GM21447 (cell line): ENCODE measurements at regions not wholly inside any gene's neighbourhood (a gene's known extent, or its start where the extent isn't known, plus 50 kb on each side); places are given as distances from the start of the nearest gene placed in this dataset.
"Not testable (repeated sequence)": the region's sequence is repeated elsewhere in the genome, so short reads cannot be mapped to it uniquely, and the experiment has no call there.

Experiments
- ATAC-seq: cut with Tn5 transposase; IDR thresholded peaks from one replicate; pipeline ENCODE4 v1.9.1; 2021; ENCODE audit not compliant: unreplicated experiment

DNA sequence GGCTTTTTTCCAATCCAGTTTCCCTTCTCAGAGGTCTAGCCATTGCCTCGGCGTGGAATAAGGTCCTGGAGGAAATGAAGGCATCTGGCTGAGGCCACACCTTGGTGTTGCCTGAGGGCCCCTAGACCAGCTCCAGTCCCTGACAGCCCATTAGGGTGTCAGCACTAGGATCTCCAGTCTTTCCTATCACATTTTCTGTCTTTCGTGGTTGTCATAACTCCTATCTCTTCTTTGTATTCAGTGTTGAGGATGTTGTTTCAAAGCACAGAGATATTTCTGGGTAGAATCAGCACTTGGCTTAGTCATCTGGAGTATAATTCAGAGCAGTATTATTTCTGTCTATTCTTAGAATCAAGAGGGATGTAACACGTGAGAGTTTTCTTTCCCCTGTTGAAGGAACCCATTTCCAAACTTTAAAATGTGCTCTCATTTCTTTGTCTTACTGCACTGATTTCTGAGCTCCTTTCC, 844.3 kb downstream of the KCNT2 start:
- ATAC-seq = no peak

DNA sequence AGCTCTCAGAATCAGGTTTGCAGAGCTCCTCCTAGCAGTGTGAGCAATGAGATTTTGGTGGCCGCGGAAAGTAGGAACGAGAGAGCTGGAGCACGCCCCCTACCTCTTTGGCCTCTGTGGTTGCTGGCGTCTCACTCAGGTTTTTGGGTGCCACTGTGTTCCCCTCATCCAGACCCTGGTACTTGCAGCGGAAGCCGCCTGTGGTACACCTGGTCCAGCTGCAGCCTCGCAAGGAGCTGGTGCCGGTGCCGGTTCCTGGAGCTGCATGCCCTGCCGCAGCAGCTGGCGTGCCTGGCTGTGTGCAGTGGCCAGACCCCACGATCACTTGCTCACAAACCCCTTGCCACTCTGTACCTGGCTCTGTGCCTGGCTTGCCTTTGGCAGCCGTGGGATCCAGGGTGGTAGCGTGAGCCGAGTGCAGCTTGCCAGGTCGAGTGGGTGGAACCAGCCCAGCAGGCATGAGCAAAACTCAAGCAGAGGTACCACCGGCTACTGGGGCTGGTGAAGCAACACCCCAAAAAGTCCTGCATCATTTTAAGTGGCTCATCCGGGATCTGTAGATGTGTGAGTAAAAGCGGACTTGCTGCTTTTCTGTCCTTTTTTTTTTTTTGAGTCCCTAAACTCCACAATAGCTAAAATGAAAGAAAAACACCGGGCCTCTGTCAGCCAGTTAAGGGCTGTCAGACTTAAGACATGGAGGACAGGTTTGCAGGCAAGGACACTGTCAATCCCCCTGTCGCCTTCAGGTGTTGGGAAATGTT, 844.9 kb downstream of the KCNT2 start:
- ATAC-seq = no peak

DNA sequence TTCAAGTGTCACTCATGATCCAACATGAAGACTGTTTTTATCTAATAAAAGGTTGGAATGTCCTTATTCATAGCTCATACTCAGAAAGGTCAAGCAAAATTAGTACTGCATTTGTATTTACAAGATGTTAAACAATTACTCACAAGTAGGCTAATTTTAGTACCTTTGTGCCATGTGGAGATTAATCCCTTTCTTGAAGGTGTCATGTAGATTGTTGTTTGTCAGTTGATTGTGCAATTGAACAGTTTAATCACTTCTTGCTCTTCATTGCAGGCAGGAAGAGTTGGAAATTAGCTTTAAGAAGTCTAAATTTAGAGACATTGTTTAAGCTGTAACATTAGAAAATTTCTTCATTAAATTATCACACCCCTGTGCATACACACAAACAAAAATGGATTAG, 847.1 kb downstream of the KCNT2 start:
- ATAC-seq = no peak

DNA sequence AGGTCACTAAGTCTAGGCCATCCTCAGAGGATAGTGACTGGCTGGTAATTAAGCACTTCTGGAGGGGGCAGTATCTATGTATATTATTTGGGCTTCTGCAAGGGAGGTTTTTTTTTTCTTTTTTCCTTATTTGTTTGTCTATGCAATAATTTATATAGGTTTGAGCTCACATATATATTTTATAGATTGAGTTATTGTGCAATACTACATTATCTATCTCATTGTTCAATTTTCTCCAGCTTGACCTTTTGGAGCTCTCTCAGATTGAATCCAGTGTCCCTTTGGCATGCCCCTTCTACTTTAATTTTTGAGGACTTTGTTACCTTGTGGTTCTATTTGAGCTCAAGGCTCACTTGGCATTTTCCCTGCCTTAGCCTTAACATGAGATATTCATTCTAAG, 852.1 kb downstream of the KCNT2 start:
- no peak for ATAC-seq

DNA sequence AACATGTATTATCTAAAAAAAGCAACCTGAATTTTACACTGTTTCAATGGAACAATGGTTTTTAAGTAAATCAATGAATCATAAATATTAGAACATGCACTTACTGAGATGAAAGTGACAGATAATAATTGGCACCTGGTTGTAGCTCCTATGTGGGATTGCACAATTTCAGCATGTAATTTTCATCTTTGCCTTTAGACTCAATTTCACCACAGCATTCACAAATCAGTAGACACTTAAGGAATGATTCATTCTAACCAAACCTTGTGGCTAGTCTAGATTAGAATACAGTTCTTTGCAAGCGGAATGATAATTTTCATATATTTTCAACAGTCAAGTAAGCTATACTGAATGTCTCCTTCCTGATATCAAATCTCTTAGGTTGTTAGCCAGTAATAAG, 853.4 kb downstream of the KCNT2 start:
- ATAC-seq = no peak

DNA sequence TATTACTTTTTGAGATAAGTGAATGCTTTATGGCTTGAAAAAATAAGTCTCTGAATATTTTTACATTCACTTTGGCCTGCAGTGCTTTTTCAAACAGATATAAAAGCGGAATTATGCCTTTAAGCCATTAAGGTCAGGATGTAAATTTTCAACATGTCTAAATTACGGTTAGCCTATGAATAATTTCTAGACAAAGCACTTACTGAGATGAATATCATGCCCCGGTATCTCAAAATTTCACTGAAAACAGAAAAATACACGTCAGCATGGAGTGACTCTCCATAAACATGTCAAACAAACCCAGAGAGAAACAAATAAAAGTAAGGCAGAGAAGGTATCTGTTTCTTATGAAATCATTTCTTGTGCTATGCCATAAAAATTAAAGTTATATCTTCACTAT, 853.9 kb downstream of the KCNT2 start:
- ATAC-seq = no peak

DNA sequence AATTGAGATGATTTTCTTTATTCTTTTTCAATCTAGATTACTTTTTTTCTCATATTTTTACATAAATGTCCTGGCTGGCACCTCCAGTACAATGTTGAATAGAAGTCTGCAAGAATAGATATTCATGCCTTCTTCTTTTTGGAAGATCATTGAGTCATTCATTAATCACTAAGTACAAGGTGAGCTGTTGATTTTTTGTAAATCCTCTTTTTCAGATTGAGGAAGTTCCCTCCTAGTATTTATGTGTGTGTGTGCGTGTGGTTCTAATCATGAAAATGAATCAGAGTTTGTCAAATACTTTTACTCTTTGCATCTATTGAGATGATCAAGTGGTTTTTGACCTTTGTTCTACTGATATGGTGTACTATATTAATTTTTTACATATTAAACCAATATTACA, 859.3 kb downstream of the KCNT2 start:
- ATAC-seq = no peak

DNA sequence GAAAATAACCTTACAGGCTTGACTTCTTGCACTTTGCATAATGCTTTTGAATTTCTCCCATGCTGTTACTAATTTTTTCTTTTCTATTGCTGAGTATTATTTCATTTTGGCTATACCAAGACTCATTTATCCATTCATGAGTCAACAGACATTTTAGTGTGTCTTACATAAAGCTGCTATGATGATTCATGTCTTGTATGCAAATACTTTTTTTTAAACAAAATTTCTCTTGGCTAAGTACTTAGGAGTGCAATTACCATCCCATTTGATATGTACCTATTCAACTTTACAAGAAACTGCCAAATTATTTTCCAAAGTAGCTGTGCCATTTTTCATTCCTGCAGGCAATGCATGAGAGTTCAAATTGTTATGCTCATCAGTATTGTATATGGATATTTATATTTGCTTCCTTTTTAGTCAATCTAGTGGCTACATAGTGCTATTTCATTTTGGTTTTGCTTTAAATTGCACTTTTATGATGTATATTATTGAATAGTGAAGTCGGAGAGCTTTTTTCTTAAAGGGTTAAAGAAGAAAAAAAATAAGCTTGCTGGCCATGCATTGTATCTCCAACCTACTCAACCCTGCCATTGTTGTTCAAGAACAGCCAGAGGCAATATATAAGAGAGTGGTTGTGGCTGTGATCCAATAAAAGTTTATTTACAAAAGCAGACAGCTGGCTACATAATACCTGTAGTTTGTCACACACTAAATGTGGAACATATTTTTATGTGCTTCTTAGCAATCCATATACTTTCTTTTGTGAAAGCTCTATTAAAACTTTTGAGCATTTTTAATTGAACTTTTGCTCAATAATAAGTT, 862.8 kb downstream of the KCNT2 start:
- ATAC-seq = no peak

DNA sequence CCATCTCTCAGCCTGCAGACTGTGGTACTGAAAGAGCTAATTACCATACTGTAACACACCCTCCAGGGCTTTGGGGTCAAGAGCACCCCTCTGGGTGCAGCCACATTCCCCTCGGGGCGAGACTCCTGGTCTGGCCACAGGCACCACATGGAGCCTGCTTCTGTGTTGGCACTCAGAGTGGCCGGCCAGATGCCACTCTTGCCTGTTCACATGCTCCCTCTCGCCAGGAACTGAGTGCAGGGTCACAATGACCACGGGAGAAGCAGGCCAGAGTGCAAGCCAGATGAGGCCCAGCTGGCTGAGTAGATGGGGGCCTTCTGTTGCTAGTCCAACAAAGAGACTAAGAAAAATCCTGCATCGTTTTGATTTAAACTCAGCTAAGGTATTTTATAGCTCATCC, 864.0 kb downstream of the KCNT2 start:
- ATAC-seq = no peak

DNA sequence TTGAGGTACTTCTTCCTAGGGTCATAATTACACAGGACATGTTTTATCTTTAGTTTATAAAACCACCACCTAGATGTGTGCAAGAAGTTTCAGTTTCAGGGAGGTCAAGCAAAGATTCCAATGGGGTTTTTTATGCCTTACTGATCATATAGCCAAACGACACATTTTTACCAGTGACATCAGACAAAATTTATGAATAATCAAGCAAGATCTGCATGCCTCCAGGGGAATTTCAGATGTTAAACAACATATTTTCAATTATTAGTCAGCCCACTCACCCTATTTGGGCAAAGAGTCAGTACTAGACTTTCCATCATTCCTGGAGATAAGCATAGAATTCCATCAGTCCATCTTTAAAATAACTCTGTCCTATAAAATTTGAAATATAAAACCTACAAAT, 867.4 kb downstream of the KCNT2 start:
- no peak for ATAC-seq

DNA sequence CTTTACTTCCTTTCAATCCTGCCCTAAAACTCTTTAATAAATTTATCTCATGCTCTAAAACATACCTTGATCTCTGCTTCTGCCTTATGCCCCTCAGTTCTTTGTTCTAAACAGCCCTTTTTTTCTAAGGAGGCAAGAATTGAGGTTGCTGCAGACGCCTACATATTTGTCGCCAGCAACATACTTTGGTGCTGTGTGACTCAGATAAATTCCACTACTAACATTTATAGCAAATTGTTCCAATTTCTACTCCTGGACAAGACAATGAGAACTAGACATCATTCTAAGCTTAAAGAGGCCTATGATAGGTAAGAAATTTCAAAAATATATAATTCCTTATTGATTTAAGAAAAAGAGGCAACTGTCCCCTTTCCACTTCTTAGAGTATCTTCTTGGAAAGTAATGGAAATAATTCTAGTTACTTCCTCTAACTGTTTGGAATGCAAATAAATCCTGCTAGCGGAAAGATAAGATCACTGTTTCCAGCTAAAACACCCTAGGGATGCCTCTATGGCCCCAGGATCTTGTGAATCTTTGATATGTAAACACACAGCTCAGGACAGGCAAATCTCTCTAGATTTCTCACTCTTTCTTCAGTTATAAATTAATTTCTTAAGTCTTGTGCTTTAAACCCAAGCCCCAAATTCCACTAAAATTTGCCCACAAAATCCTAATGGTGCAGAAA, 869.1 kb downstream of the KCNT2 start:
- no peak for ATAC-seq

DNA sequence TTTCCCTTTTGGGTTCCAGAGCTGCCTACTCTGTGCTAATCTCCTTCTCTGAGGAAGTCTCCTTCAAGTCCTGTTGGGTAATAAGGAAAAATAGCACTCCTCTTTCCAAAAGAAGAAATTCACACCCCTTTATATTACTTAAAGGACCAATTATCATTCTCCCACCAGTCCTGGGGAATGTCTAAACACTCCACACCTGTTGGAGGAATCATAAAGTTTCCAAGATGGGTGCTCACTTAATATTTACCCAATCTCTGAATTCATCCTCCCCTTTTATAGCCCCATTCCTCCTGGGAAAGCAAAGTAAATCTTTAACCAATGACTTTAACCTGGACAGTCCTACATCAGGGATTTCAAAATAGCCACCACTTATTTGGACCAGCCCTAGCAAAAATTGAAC, 873.1 kb downstream of the KCNT2 start:
- no peak for ATAC-seq

DNA sequence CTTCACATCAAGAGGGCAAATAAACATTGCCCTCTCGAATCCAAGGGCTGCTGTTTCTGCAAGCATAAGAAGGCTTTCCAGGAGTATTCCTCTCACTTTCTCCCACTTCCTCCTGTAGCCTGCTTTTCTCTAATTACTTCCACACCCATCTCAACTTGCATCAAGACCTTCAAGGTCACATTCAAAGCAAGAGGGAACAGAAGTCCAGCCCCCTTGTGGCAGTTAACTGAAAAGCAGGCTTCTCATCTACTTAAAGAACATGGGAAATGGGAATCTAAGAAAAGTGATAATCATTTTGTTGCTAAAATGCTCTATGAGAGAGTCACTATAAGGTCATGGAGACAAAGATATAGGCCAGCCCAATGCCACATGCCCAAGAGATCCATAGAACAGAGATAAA, 874.4 kb downstream of the KCNT2 start:
- no peak for ATAC-seq

DNA sequence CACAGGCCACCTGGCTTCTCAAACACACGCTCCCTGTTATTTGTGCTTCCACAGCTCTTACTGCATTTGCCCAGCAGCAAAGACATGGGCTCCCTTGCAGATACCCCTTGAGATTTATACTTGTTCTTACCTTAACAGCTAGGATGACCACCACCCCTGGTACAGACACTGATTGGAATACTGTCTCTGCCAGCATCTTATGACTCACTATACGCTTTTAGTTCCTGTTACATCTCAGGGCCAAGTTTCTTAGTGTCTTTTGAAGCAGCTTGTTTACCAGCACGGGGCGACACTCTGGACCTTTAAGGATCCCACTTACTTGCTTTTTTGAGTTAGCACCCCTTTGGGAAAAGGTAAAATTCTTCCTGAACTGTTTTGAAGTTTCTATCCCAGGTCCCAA, 874.8 kb downstream of the KCNT2 start:
- no peak for ATAC-seq

DNA sequence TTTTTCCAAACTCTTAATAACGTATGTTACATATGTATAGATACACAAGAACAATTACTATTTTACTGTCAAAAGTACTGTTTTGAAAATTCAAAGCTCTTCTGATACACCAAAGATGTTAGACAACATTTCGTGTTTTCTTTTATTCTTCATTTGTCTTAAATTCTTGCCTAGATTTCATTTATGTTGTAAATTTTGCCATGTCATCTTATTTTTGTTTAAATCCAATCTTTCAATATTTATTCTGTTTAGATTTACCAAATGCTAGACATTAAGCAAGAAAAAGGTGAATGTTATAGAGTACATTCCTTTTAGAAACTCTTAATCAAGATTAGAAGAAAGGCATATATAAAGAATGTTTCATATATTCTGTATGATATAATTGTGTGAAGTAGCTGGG, 876.9 kb downstream of the KCNT2 start:
- ATAC-seq = no peak

DNA sequence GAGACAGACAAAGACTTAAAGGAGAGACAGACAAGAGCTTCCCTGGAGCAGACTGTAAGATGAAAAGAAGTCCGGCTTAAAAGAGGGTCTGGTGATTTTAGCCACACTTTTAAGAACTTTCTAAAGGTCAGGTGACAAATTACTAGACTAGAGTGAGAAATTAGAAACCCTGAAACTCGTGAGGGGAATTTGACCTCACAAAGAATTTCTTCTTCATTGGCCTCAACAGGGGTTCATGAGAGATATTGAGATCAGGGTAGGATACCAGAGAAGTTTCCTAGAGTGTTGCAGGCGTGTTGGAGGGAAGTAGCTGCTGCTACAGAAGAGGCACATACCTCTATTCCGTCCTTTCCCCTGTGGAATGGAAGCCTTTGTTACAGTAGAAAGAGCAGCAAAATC, 884.4 kb downstream of the KCNT2 start:
- ATAC-seq = no peak

DNA sequence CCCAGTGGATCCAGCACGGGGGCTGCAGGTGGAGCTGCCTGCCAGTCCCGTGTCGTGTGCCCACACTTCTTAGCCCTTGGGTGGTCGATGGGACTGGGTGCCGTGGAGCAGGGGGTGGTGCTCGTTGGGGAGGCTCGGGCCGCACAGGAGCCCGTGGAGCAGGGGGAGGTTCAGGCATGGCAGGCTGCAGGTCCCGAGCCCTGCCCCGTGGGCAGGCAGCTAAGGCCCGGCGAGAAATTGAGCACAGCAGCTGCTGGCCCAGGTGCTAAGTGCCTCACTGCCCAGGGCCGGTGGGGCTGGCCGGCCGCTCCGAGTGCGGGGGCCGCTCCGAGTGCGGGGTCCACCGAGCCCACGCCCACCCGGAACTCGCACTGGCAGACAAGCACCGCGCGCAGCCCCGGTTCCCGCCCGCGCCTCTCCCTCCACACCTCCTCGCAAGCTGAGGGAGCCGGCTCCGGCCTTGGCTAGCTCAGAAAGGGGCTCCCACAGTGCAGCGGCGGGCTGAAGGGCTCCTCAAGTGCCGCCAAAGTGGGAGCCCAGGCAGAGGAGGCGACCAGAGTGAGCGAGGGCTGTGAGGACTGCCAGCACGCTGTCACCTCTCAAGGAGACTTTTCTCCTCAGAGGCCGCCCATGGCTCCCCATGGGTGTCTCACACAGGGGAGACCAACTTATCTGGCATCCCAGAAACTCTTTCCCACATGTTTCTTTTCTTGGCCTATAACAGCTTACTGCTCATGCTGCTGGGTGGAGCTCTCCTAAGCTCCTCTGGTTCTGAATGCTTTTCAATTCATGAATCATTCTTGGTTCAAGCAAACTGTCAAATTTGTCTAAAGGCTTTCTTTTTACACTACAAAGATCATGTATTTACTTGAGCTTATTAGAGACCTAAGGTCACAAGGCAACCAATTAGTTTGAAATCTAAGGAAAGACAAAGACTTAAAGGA, 885.1 kb downstream of the KCNT2 start:
- not testable (repeated sequence) for ATAC-seq

DNA sequence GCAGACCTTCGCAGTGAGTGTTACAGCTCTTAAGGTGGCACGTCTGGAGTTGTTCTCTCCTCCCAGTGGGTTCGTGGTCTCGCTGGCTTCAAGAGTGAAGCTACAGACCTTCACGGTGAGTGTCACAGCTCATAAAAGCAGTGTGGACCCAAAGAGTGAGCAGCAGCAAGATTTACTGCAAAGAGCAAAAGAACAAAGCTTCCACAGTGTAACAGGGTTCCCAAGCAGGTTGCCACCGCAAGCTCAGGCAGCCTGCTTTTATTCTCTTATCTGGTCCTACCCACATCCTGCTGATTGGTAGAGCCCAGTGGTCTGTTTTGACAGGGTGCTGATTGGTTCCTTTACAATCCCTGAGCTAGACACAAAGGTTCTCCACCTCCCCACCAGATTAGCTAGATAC, 886.1 kb downstream of the KCNT2 start:
- not testable (repeated sequence) for ATAC-seq

DNA sequence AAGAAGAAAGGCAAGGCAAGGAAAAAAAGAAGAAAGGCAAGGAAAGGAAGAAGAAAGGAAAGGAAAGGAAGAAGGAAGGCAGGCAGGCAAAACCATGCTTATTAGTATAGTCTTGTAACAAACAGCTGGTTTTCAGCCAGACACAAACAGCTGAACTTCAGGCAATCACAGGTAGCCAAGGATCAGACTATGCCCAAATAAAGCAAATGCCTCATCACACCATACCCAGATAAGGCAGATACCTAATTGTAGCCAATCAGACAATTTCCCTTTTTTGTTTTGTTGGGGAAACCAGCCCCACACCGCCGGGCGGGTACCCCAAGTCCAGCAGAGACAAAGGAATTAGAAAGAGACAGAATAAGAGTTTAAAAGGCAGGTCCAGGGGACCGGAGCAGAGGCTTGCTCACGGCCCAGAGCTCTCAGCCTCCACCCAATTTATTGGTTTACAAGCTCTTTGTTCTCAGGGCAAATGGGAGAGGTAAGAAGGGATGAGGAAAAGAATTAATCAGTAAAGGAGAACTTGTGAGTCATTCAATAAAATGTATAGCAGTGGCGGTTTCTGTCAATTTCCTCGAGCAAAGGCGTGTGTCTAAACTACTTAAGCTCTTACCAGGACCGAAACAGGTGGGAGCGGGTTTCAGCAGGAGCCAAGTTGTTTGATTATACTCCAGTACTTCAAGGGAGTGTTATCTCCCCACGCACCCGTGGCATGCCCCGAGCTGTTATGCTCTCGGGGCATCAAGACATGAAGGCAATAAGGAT, 886.8 kb downstream of the KCNT2 start:
- ATAC-seq = no peak

DNA sequence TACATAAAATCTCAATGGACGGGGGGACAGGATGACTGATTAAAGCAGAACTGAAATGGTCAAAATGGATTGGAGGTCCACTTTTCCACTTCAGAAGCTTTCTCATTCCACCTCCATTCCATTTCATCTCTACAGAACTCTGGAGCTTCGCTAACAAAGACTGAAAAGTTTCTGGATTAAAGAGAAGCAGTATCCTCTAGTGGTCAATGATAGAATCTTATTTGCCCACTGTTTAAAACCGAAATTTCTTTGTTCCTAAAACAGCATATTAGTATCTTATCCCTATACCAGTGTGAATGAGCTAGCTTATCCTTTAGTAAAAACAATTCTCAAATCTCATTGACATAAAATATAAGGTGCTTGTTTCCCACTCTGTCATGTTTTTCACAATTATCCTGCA, 890.6 kb downstream of the KCNT2 start:
- ATAC-seq = no peak
